ENCODE measurements at regions not wholly inside any gene's neighbourhood (a gene's known extent, or its start where the extent isn't known, plus 50 kb on each side); places are given as distances from the start of the nearest gene placed in this dataset.

DNA sequence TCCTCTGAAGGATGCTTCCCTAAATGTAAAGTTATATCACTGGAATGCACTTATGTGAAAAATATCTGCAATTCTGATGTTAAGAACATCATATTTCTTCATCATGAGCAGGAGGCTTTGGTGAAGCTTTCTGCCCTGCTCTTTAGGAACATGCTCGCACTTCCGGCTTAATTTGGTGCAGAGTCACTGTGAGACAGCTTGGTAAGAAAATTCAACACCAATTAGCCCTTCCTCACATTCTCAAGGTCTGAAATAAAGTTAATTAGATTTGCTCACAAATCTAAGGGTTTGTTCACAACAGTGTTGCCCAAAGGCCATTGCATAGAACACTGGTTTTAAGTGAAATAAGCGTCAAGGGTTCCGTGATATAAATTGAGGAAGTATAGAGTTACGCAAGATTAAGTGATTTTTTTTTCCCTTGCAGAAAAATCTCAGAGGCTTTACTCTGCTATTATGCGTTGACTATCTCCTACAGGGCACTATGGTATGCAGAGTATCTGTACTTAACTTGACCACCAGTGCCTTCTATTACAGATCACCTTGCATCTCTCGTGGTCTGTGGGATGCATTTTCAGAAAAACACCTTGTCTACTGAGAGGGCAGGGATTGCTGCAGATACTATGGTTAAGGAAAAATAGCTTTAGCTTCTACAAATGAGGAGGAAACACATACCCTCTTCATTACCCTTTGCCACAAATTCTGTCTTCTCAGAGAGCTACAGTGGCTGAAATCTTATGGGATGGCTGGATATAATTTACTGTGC is 953.9 kb downstream of the TYW1 start:
- no peak for DNase-seq (ENCODE audit: low read depth)
- no peak for TF ChIP-seq CTCF (IDR thresholded peaks at IDR 0.05; ENCODE audit: control insufficient read depth, extremely low read depth, insufficient read depth)
- no peak overlapping the region for H3K4me3 ChIP-seq (ENCODE audit: low read depth, low read length)

- no peak for TF ChIP-seq CTCF (IDR thresholded peaks at IDR 0.05; ENCODE audit: control insufficient read depth, extremely low read depth, insufficient read depth)
- no peak for DNase-seq (ENCODE audit: low read depth)
- no peak overlapping the region for H3K4me3 ChIP-seq (ENCODE audit: low read depth, low read length)
Observed at GRCh38 chr7:67955061-67955460, 958.4 kb downstream of the TYW1 start.

DNA sequence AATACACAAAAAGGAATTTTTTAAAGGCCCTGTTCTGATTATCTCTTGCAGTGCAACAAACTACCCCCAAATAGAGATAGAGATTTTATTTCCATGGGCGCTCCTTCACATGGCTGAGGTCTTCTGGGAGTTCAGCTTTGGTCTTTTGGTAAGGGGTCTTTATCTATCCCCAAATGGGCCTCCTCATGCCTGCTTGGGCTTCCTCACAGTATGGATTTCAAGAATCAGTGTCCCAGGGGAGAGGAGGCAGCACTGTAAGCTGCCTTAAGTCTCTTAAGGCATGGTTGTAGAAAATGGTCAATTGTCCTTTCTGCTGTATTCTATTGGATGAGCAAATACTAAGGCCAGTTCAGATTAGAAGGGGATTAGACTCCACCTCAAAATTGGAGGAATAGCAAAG is 966.2 kb downstream of the TYW1 start:
- no peak for TF ChIP-seq CTCF (IDR thresholded peaks at IDR 0.05; ENCODE audit: control insufficient read depth, extremely low read depth, insufficient read depth)
- no peak overlapping the region for H3K4me3 ChIP-seq (ENCODE audit: low read depth, low read length)
- DNase-seq (ENCODE audit: low read depth): no peak

- no peak for TF ChIP-seq CTCF (IDR thresholded peaks at IDR 0.05; ENCODE audit: control insufficient read depth, extremely low read depth, insufficient read depth)
- no peak for DNase-seq (ENCODE audit: low read depth)
Observed at GRCh38 chr7:67976490-67976889, 979.9 kb downstream of the TYW1 start.

DNA sequence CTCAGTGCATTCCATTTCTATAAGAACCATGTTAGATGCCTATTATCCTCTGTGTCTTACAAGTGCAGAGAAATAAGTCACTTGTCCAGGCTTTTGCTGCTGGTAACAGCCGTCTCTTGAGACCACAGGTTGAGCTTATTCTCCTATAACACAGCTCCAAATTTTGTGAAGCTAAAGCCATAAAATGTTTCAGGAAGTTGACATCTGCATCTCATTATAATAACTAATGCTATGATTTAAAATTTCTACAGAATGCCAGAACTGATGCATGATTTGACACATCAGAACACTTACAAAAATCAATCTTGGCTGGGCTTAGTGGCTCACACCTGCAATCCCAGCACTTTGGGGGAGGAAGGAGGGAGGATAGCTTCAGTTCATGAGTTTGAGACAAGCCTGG is 986.9 kb downstream of the TYW1 start:
- no peak overlapping the region for H3K4me3 ChIP-seq (ENCODE audit: low read depth, low read length)
- no peak for TF ChIP-seq CTCF (IDR thresholded peaks at IDR 0.05; ENCODE audit: control insufficient read depth, extremely low read depth, insufficient read depth)
- DNase-seq (ENCODE audit: low read depth): no peak

More at GRCh38 chr7:67976490-67976889, 979.9 kb downstream of the TYW1 start:
- H3K4me3 ChIP-seq (ENCODE audit: low read depth, low read length): no peak overlapping the region

GRCh38 chr7:67984326-67984725 is 987.7 kb downstream of the TYW1 start:
- no peak overlapping the region for H3K4me3 ChIP-seq (ENCODE audit: low read depth, low read length)
- no peak for TF ChIP-seq CTCF (IDR thresholded peaks at IDR 0.05; ENCODE audit: control insufficient read depth, extremely low read depth, insufficient read depth)
- no peak for DNase-seq (ENCODE audit: low read depth)

GRCh38 chr7:67989142-67989541 is 992.5 kb downstream of the TYW1 start:
- DNase-seq (ENCODE audit: low read depth): no peak
- no peak for TF ChIP-seq CTCF (IDR thresholded peaks at IDR 0.05; ENCODE audit: control insufficient read depth, extremely low read depth, insufficient read depth)
- H3K4me3 ChIP-seq (ENCODE audit: low read depth, low read length): no peak overlapping the region

Measured in LNCaP clone FGC (cell line).